Activated B cell treated with CpG ODN at 0.5 μM for 24 hours (primary cell): ENCODE measurements at regions not wholly inside any gene's neighbourhood (a gene's known extent, or its start where the extent isn't known, plus 50 kb on each side); places are given as distances from the start of the nearest gene placed in this dataset.
"Not testable (repeated sequence)": the region's sequence is repeated elsewhere in the genome, so short reads cannot be mapped to it uniquely, and the experiment has no call there.

Experiments used
- ATAC-seq: fragments of 200-7000 bp; cut with Tn5 transposase; one replicate; pipeline ENCODE4 v1.10.0; 2021; ENCODE audit warnings: low read depth, mild to moderate bottlenecking, moderate library complexity
- CTCF ChIA-PET: fragments of 350-600 bp; sonication (Branson Sonifier 250); formaldehyde crosslinking; loops from one replicate; lab custom pipeline; 2021; ENCODE audit warnings: antibody characterized with exemption; lab: Charles Lee
- POLR2A ChIA-PET: fragments of 350-600 bp; sonication (Branson Sonifier 250); formaldehyde crosslinking; loops from one replicate; lab custom pipeline; 2021; ENCODE audit warnings: antibody characterized with exemption; lab: Charles Lee
- DNase-seq: peaks from one replicate; pipeline ENCODE4 v3.0.0; 2022
- H3K27ac Mint-ChIP-seq: one replicate; pipeline ENCODE4 v1.8.0; 2020; ENCODE audit warnings: mixed read lengths
- H3K27me3 Mint-ChIP-seq: one replicate; pipeline ENCODE4 v1.8.0; 2021; ENCODE audit warnings: mixed read lengths
- H3K36me3 Mint-ChIP-seq: one replicate; pipeline ENCODE4 v1.8.0; 2021; ENCODE audit warnings: low read depth, mixed read lengths
- H3K4me1 Mint-ChIP-seq: one replicate; pipeline ENCODE4 v1.8.0; 2021; ENCODE audit warnings: mixed read lengths
- H3K4me3 Mint-ChIP-seq: one replicate; pipeline ENCODE4 v1.8.0; 2020; ENCODE audit warnings: mild to moderate bottlenecking, mixed read lengths
- H3K9me3 Mint-ChIP-seq: one replicate; pipeline ENCODE4 v1.8.0; 2020; ENCODE audit warnings: mixed read lengths
- intact Hi-C: fragments of 100-400 bp; cut with micrococcal nuclease; formaldehyde crosslinking; loops from one replicate; pipeline ENCODE4 v1.15.1; 2024
- TF ChIP-seq, protein P1 (sequence below): fragments of 200-600 bp; IDR thresholded peaks from one replicate; pipeline ENCODE4 v1.8.0; 2022; ENCODE audit warnings: antibody characterized with exemption, mild to moderate bottlenecking

GRCh38 chr4:127523369-127523768, 109.4 kb upstream of the INTU start:
- Mint-ChIP-seq H3K9me3 (no peaks in the 10 kb centered on the region), H3K36me3 (no peaks in the 10 kb centered on the region), H3K27ac (no peak overlapping the region), H3K4me3 (no peak overlapping the region), H3K4me1 (no peaks in the 10 kb centered on the region), H3K27me3 (no peaks in the 10 kb centered on the region)
- ChIA-PET POLR2A (no interaction called here), CTCF (no interaction called here)
- TF ChIP-seq, protein P1, sequence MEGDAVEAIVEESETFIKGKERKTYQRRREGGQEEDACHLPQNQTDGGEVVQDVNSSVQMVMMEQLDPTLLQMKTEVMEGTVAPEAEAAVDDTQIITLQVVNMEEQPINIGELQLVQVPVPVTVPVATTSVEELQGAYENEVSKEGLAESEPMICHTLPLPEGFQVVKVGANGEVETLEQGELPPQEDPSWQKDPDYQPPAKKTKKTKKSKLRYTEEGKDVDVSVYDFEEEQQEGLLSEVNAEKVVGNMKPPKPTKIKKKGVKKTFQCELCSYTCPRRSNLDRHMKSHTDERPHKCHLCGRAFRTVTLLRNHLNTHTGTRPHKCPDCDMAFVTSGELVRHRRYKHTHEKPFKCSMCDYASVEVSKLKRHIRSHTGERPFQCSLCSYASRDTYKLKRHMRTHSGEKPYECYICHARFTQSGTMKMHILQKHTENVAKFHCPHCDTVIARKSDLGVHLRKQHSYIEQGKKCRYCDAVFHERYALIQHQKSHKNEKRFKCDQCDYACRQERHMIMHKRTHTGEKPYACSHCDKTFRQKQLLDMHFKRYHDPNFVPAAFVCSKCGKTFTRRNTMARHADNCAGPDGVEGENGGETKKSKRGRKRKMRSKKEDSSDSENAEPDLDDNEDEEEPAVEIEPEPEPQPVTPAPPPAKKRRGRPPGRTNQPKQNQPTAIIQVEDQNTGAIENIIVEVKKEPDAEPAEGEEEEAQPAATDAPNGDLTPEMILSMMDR, result no peak
- intact Hi-C loops, result no loop called here
- DNase-seq (no peak), ATAC-seq (no peak)

GRCh38 chr4:127525608-127526007, 107.1 kb upstream of the INTU start:
- H3K27ac Mint-ChIP-seq, result no peak overlapping the region
- no peak overlapping the region for H3K4me3 Mint-ChIP-seq
- no peaks in the 10 kb centered on the region for H3K4me1 Mint-ChIP-seq
- CTCF ChIA-PET, result no interaction called here
- H3K27me3 Mint-ChIP-seq, result no peaks in the 10 kb centered on the region
- intact Hi-C loops, result no loop called here
- ATAC-seq (no peak), DNase-seq (no peak)
- POLR2A ChIA-PET, result interaction anchor here (0.6 kb wide), 1 partner anchor 1907 kb away, joined by 6 read pairs; no protein-coding TSS in a partner anchor
- H3K36me3 Mint-ChIP-seq, result no peaks in the 10 kb centered on the region
- H3K9me3 Mint-ChIP-seq, result no peaks in the 10 kb centered on the region
- TF ChIP-seq, protein P1, result no peak

- Mint-ChIP-seq H3K4me3 (no peak overlapping the region), H3K27ac (no peak overlapping the region), H3K4me1 (no peaks in the 10 kb centered on the region), H3K9me3 (no peaks in the 10 kb centered on the region), H3K27me3 (no peaks in the 10 kb centered on the region), H3K36me3 (no peaks in the 10 kb centered on the region)
- intact Hi-C loops, result no loop called here
- DNase-seq, result no peak
- TF ChIP-seq, protein P1, result no peak
- ChIA-PET POLR2A (no interaction called here), CTCF (no interaction called here)
- no peak for ATAC-seq
Measured at GRCh38 chr4:127528302-127528701, 104.5 kb upstream of the INTU start.

DNA sequence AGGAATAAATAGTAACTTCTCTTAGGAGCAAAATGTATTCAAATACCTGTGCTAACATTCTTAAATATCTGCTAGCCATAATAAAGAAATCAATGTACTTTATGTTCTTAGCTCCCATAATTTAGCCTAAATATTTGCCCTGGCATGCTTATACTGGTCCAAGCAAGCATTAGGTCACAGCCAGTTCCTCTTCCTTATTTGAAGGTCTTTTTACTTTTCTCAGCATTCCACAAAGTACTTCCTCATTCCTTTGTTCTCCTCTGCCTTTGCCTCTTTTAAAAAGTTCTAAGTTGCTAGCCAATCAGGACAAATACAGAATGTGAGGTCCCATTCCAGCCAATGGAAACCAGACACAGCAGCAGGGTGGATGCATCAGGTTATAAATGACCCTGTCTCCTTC, 102.9 kb upstream of the INTU start:
- H3K4me1 Mint-ChIP-seq, H3K9me3 Mint-ChIP-seq, CTCF ChIA-PET, DNase-seq, H3K36me3 Mint-ChIP-seq, POLR2A ChIA-PET, H3K27ac Mint-ChIP-seq, intact Hi-C loops, H3K27me3 Mint-ChIP-seq, ATAC-seq, H3K4me3 Mint-ChIP-seq: not testable (repeated sequence)

GRCh38 chr4:127533028-127533700, 99.6 kb upstream of the INTU start:
- no peaks in the 10 kb centered on the region for H3K9me3 Mint-ChIP-seq
- intact Hi-C loops, result no loop called here
- ATAC-seq, result no peak
- H3K27me3 Mint-ChIP-seq, result peaks cover 3% of the 10 kb centered on the region
- no peak overlapping the region for H3K27ac Mint-ChIP-seq
- H3K4me3 Mint-ChIP-seq, result no peak overlapping the region
- no peaks in the 10 kb centered on the region for H3K36me3 Mint-ChIP-seq
- POLR2A ChIA-PET, result no interaction called here
- TF ChIP-seq, protein P1, result no peak
- no peak for DNase-seq
- no peaks in the 10 kb centered on the region for H3K4me1 Mint-ChIP-seq
- CTCF ChIA-PET, result no interaction called here
